Nucleus accumbens (tissue), 56 donors: ENCODE measurements at regions not wholly inside any gene's neighbourhood (a gene's known extent, or its start where the extent isn't known, plus 50 kb on each side); places are given as distances from the start of the nearest gene placed in this dataset.
"Not testable (repeated sequence)": the region's sequence is repeated elsewhere in the genome, so short reads cannot be mapped to it uniquely, and the experiment has no call there.

Experiments used
- DNase-seq, 56 donors: peaks; one replicate each; lab custom pipeline; 2025; lab: John Stamatoyannopoulos, UW

DNA sequence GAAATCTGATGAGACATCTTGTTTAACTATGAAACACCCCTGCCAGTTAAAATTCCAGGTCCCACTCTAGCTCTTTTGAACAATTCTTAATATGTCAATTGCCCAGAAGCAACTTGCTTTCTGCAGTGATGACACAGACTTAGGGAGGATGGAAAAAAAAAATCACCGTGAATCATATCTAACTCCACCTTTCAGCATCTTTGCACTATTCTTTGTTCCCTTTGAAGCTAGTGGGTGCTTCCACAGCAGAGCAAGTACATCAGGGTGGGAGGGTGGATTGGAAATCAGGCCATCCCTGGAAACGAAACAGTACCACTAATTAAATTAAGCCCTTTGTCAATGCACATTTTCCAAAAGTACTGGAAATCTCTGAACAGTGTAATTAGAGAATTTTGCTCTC lies 324.3 kb upstream of the MEIS1 start:
- DNase-seq = peak in 8 of 56 donors; percentile 0 to 51 (median 17)

DNA sequence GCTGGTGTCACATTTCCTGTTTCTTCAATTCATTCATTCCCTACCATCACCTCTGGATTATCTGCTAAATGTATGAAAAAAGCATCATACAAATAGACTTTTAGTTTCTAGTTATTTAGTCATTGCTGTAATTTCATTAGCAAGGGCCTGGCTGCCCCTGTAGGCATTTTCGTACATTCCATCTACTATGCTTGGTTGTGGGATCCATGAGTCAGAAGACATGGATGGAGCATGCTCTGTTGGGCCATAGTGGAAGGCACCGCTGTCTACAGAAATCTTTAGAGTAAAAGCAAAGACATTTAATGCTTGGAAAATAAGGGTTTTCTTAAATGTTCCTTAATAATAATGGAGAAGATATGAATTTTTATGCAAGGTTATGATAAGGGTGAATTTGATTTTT lies 324.8 kb upstream of the MEIS1 start:
- peak in 4 of 56 donors; percentile 0 to 11 (median 6) for DNase-seq

GRCh38 chr2:66109419-66109818 lies 325.5 kb upstream of the MEIS1 start:
- no peak for DNase-seq

- no peak for DNase-seq
These were observed 329.7 kb upstream of the MEIS1 start for GRCh38 chr2:66105066-66105753.

GRCh38 chr2:66103581-66103980 lies 331.3 kb upstream of the MEIS1 start:
- no peak for DNase-seq

DNA sequence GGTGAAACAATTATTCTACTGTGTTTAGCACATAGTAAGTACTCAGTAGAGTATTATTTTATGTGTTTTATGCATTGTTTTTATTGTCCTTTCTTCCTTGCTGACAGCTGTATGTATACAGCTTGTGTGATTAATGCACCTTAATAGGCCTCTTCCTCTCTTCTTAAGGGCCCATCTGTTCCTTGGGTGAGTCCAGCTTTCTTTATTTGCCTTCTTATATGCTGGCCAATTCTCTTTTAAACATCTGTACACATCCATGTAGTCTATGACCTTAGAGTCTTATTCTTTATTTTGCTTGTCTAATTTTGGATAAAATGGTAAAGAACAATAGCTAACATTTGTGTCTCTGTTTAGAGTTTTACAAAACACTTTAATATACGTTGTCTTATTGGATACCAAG lies 333.7 kb upstream of the MEIS1 start:
- no peak for DNase-seq

- DNase-seq = no peak
These were observed 339.0 kb upstream of the MEIS1 start for GRCh38 chr2:66095820-66096345.

DNA sequence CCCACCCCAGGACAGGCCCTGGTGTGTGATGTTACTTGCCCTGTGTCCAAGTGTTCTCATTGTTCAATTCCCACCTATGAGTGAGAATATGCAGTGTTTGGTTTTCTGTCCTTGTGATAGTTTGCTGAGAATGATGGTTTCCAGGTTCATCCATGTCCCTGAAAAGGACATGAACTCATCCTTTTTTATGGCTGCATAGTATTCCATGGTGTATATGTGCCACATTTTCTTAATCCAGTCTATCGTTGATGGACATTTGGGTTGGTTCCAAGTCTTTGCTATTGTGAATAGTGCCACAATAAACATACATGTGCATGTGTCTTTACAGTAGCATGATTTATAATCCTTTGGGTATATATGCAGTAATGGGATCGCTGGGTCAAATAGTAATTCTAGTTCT lies 340.2 kb upstream of the MEIS1 start:
- not testable (repeated sequence) for DNase-seq

- DNase-seq = no peak
These were observed 341.6 kb upstream of the MEIS1 start for GRCh38 chr2:66093371-66093770.

DNA sequence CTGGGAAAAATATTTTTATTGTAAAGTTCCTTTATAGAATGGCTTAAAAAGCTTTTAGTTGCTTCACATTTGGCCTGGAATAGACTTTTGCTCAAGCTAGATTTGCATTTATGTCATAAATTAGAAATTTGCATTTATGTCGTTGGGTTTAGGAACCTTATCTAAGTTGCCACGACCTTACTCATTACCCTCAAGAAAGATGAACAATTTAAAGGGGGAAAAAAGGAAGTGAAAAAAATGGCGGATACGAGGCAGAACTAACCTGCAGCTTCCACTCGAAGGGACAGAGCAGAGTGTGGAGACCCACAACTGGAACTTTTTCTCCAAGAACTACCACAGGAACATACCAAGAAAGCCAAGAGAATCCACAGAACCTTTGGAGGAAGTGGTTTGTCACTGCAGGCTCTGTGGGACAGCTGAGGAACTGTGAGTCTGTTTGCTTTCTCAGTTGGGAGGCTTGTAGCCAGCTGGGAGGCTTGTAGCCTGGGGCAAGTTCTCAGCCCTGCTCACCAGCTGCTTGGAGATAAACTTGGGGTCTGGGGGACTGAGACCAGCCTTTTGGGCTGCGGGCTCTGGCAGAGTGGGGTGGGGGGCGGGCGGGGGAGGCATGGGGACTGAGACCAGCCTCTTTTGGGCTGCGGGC lies 349.9 kb upstream of the MEIS1 start:
- DNase-seq = no peak

GRCh38 chr2:66082581-66082980 lies 352.3 kb upstream of the MEIS1 start:
- DNase-seq = no peak

DNA sequence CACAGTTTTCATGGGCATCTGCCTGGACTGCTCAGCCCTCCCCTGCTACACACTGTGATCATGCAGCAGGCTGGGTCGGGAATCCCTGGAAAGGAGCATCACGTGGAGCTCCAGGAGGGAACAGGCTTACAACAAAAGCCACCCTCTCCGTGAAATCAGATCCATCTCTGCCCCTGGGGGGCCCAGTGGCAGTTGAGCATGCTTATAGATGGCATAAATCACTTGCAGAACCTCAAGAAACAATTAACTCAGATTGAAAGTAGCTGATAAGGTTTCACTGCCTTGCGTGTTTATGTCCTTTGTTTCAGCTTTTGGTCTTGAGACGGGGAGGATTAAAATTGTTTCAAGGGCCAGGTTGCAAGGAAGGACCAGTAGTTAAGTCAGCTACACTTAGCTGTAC lies 354.8 kb upstream of the MEIS1 start:
- no peak for DNase-seq

DNA sequence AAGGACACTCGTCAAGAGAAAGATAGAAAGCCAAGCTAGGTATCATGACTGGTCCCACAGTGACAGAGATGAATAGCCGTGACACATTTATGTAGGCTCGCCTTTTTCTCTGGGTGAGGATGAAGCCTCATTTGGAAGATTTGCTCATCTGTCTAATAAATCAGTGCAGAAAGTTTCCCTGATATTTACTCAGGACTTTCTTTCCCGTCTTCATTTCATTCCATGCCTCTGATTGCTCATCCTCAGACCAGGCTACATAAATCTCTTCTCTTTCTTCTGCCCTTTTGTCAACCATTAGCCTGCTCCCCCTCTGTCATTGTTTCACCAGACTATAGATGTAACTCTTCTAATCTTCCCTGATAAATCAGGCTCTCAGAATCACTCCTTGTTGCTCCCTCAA lies 361.8 kb upstream of the MEIS1 start:
- no peak for DNase-seq

GRCh38 chr2:66070721-66071602 lies 364.0 kb upstream of the MEIS1 start:
- DNase-seq = no peak

DNA sequence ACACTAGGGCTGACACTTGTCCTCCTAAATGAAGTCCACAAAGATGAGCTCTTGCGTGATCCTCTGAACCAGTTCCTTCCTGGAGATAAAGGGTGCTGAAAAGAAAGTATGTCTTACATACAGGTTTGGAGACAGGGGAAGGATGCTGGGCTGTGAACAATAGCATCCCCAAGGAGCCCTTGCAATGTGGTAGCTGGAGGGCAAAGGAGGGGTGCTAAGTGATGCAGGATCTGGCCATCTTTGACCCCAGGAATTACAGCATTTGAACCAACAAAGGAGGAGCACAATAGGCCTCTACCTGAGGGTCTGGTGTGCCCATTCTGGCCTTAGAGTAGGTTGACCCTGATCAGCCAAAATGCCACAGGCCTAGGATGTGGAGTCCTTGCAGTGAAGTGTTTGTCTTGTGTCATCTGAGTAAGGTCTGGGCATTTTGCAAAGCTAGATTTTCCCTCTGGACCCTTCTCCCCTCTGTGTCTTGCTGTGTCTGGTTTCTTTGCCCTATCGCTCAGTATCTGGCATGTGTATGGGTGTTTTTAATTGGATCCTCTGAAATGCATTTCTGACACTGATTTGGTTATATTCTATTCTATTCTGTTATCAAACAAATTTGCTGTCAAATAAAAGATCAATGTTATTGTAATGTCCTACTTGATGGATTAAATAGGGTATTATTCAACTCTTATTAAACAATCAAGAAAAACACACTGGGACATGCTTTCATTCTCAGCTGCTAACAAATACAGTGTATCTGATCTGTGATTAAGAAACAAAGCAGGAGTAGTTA lies 364.8 kb upstream of the MEIS1 start:
- no peak for DNase-seq

GRCh38 chr2:66066032-66066431 lies 368.9 kb upstream of the MEIS1 start:
- DNase-seq = no peak

DNA sequence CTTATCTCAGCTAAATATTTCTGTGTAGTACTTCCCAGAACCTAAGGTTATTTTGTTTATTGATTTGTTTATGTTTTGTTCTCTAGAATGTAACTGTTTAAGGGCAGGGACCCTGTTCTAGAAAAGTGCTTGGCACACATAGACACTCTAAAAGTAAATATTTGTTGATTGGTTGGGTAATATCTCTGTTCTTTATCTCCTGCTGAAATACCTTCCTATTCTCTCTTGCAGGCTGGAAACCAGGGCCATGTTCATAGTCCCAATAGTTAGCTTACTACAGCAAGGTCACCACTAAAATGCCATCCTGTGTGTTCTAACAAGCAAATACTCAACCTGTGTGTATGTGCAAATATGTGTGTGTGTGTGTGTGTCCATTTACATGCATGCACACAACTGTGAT lies 375.6 kb upstream of the MEIS1 start:
- no peak for DNase-seq

DNA sequence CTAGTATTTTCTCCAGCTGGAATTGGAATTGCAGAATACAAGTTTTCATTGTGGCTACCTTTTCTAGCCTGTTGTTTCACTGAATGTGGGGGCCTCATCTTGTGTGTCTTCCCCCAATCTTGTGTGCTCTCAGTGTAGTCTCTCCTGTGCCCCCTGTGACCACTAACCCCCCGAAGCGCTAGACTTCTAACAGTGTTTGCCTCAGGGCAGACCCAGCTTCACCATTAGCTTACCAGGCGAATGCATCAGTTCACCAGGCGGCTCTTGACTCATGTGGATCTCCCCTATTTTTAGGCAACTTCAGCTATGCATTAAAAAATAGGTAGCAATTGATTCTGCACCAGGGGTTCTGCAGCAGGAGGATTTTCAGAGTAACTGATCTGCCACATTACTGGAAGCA lies 376.2 kb upstream of the MEIS1 start:
- DNase-seq = no peak

DNA sequence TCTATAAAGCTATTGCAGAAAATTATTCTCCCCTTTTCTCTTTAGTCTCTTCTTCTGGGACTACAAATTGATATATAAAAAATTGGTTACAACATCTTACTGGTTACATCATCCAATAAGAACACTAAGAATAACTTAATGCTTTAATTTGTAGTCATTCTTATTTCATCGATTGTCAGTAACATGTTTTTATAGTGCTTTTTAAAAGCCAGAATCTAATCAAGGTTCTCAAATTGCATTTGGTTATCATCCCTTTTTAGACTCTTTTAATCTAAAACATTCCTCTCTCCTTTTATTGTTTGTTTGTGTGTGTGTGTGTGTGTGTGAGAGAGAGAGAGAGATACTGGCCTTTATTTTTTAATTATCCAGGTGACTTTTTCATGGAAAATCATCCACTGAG lies 377.1 kb upstream of the MEIS1 start:
- no peak for DNase-seq

DNA sequence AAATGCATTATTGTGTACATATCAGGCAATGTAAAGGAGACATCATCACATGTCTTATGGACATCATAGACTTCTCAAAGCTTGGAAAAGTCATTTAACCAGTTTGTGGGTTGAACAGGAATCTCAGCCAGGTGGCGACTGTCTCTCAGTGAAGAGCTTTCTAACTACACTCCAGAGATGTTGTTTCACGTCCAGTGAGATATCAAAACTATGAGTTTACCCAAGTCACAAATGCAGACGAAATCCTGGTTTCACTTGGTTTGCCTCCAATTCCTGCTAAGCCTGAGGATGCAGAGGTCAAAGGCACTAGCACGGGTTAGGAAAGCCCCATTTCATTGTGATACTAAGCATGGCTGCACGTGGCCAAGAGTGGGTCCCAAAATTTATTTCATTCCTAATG lies 384.5 kb upstream of the MEIS1 start:
- no peak for DNase-seq
